ENCODE measurements at regions not wholly inside any gene's neighbourhood (a gene's known extent, or its start where the extent isn't known, plus 50 kb on each side); places are given as distances from the start of the nearest gene placed in this dataset.

DNA sequence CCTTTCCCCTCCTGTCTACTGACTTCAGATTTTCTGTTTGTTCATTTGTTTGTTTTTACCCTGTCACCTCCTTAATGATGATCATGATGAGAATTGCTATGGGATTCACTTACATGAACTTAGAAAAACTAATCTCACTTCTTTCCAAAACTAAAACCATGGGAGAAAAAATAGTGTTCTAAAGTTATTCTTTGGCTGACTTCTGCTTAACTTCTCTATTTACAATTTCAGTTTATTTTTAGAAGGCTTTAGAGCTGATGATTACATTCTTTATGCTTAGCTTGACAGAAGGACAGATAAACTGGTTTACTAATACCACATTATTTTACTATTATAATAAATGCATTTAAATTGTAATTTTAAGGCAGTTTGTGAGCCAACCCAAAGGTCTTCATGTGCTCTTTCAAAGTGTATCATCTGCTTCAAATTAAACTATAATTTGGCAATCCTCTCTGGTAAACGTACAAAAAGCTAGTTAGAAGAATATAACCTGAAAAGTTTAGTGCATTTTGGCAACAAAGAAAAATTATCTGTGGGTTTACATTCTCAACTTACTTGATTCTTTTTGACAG, 676.8 kb upstream of the UBE2E2 start:
- Histone ChIP-seq H3K4me2 (ENCODE audit: insufficient read depth in 1 of 2, low read depth in 2 of 2, low read length in 2 of 2) (no peak overlapping the region), H2BK120ac (replicated peaks; ENCODE audit: low read depth, low read length) (no peak overlapping the region), H3K4ac (replicated peaks; ENCODE audit: insufficient read length, low read depth, low read length) (no peak overlapping the region), H2AK5ac (ENCODE audit: low read depth, low read length) (no peak overlapping the region), H3K27me3 (replicated peaks in 1 of 4; ENCODE audit: control insufficient read depth in 3 of 4, extremely low read depth in 1 of 4, insufficient read depth in 3 of 4, low read length in 3 of 4) (no peaks in the 10 kb centered on the region), H2BK20ac (ENCODE audit: low read length) (no peak overlapping the region), H2AFZ (ENCODE audit: low read length) (no peak overlapping the region), H4K8ac (ENCODE audit: extremely low read depth, insufficient read depth, low read length) (no peak overlapping the region), H3K79me1 (ENCODE audit: low read depth, low read length) (no peaks in the 10 kb centered on the region), H4K5ac (ENCODE audit: insufficient read length, low read depth, low read length) (no peak overlapping the region), H3K4me1 (replicated peaks in 1 of 4; ENCODE audit: control insufficient read depth in 3 of 4, insufficient read depth in 4 of 4, low read length in 3 of 4) (no peaks in the 10 kb centered on the region), H3K9ac (replicated peaks in 1 of 4; ENCODE audit: extremely low read depth in 1 of 4, low read depth in 3 of 4, low read length in 3 of 4) (no peak overlapping the region), H2BK15ac (ENCODE audit: low read length) (no peak overlapping the region), H2BK5ac (ENCODE audit: low read depth, low read length) (no peak overlapping the region), H3K56ac (replicated peaks; ENCODE audit: insufficient read length, low read depth, low read length) (no peak overlapping the region), H3K27ac (ENCODE audit: low read depth, low read length) (no peak overlapping the region), H3K79me2 (ENCODE audit: control insufficient read depth in 1 of 2, insufficient read depth in 2 of 2, low read length in 2 of 2) (no peaks in the 10 kb centered on the region), H3K9me3 (ENCODE audit: insufficient read depth in 2 of 2, low read depth in 1 of 2, low read length in 1 of 2) (no peaks in the 10 kb centered on the region), H2BK12ac (ENCODE audit: low read depth, low read length) (no peak overlapping the region), H3K18ac (ENCODE audit: extremely low read depth, low read length) (no peak overlapping the region), H3K4me3 (ENCODE audit: extremely low read depth in 1 of 4, insufficient read depth in 2 of 4, low read depth in 3 of 4, low read length in 4 of 4) (no peak overlapping the region), H3K36me3 (ENCODE audit: control insufficient read depth in 2 of 4, insufficient read depth in 4 of 4, low read length in 3 of 4) (no peaks in the 10 kb centered on the region), H3K23me2 (ENCODE audit: low read depth, low read length) (no peaks in the 10 kb centered on the region), H3K14ac (ENCODE audit: insufficient read length) (no peak overlapping the region), H3K23ac (ENCODE audit: insufficient read length) (no peak overlapping the region), H4K91ac (replicated peaks; ENCODE audit: insufficient read length, low read length) (no peak overlapping the region), H4K20me1 (replicated peaks in 1 of 2; ENCODE audit: control insufficient read depth in 1 of 2, insufficient read depth in 2 of 2, low read length in 2 of 2) (no peaks in the 10 kb centered on the region)
- CTCF ChIA-PET (ENCODE audit: partially characterized antibody) = no interaction called here
- DNase-seq (ENCODE audit: low read depth in 1 of 2, low spot score in 2 of 2) (no peak), FAIRE-seq (no peak)
- 97% methylated on average over 1 of the region's 1 CpG; no CpG with 5 or more reads in 1 of the 2 experiments for WGBS, 2 experiments (ENCODE audit: extremely low coverage in 1 of 2, insufficient coverage in 1 of 2, insufficient read length in 1 of 2, insufficient replicate concordance in 2 of 2, low coverage in 1 of 2, low lambda C conversion rate in 2 of 2, missing lambda C conversion rate in 1 of 2)
- POLR2A ChIA-PET (ENCODE audit: partially characterized antibody) = no interaction called here
- TF ChIP-seq BRCA1 (IDR thresholded peaks at IDR 0.05; ENCODE audit: low read depth, low read length) (no peak), TEAD4 (IDR thresholded peaks at IDR 0.05; ENCODE audit: low read depth, low read length) (no peak), SUZ12 (IDR thresholded peaks at IDR 0.05; ENCODE audit: low read length) (no peak), TCF12 (IDR thresholded peaks at IDR 0.05; ENCODE audit: low read depth, low read length) (no peak), SP1 (IDR thresholded peaks at IDR 0.05; ENCODE audit: low read depth, low read length) (no peak), BCL11A (IDR thresholded peaks at IDR 0.05; ENCODE audit: low read depth in 2 of 2, low read length in 2 of 2) (no peak), RBBP5 (IDR thresholded peaks at IDR 0.05; ENCODE audit: borderline replicate concordance, low read depth, low read length) (no peak), SAP30 (IDR thresholded peaks at IDR 0.05; ENCODE audit: insufficient read depth, insufficient replicate concordance, low read length) (no peak)
- TF ChIP-seq, protein P1, sequence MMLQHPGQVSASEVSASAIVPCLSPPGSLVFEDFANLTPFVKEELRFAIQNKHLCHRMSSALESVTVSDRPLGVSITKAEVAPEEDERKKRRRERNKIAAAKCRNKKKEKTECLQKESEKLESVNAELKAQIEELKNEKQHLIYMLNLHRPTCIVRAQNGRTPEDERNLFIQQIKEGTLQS (IDR thresholded peaks at IDR 0.05; ENCODE audit: insufficient read depth, low read depth, low read length) = no peak

Data from H1 (cell line).